Stomach (tissue), 8 donors: ENCODE measurements at regions not wholly inside any gene's neighbourhood (a gene's known extent, or its start where the extent isn't known, plus 50 kb on each side); places are given as distances from the start of the nearest gene placed in this dataset.

ENCODE experiments used
- DNase-seq, 2 donors: peaks; one replicate each; pipeline versions ENCODE4 v3.0.0 to v3.0.0-alpha.2; 2013 to 2019
- H3K27ac ChIP-seq, 5 donors: fragments of 200-600 bp in 4 of 5; sonication (generic) in 4 of 5; one replicate each; pipeline ENCODE4 v1.5.1; 2013 to 2019; ENCODE audit warnings: mild to moderate bottlenecking in 1 of 5, moderate library complexity in 1 of 5
- H3K27me3 ChIP-seq, 3 donors: fragments of 200-600 bp; sonication (generic); one replicate each; pipeline ENCODE4 v1.5.1; 2017 to 2019; ENCODE audit warnings: mixed run types in 1 of 3
- H3K36me3 ChIP-seq, 4 donors: fragments of 200-600 bp; sonication (generic); 1 replicate in 3 of 4; 2 replicates in 1 of 4; pipeline ENCODE4 v1.5.1; 2016 to 2019
- H3K4me1 ChIP-seq, 4 donors: fragments of 200-600 bp; sonication (generic); one replicate each; pipeline ENCODE4 v1.5.1; 2016 to 2019
- H3K4me3 ChIP-seq, 4 donors: fragments of 200-600 bp; sonication (generic) in 3 of 4; one replicate each; pipeline ENCODE4 v1.5.1; 2016 to 2019; ENCODE audit warnings: mild to moderate bottlenecking in 1 of 4
- H3K9me3 ChIP-seq, 4 donors: fragments of 200-600 bp; sonication (generic); one replicate each; pipeline ENCODE4 v1.5.1; 2016 to 2019
- CTCF ChIP-seq, 7 experiments: fragments of 450-650 bp in 4 of 7; fragments of 200-600 bp in 3 of 7; sonication (generic) in 3 of 7; IDR thresholded peaks; one replicate each; pipeline ENCODE4 v1.5.1; 2016 to 2019; ENCODE audit warnings: antibody characterized with exemption in 7 of 7, control low read depth in 2 of 7, mild to moderate bottlenecking in 1 of 7
- EP300 ChIP-seq: sonication (generic); formaldehyde crosslinking; IDR thresholded peaks from one replicate; pipeline ENCODE4 v1.6.1; 2017; ENCODE audit warnings: antibody characterized with exemption
- POLR2A ChIP-seq, 4 donors: fragments of 450-650 bp; IDR thresholded peaks; one replicate each; pipeline ENCODE4 v1.6.1; 2016; ENCODE audit warnings: antibody characterized with exemption in 4 of 4, control low read depth in 2 of 4, mild to moderate bottlenecking in 1 of 4, moderate library complexity in 1 of 4
- POLR2AphosphoS5 ChIP-seq, 3 donors: sonication (generic); formaldehyde crosslinking; IDR thresholded peaks; one replicate each; pipeline ENCODE4 v1.6.1; 2016; ENCODE audit warnings: antibody characterized with exemption in 3 of 3
- WGBS, 5 donors: extraction: QIAGEN DNeasy Blood & Tissue Kit in 3 of 5; methylation state at CpG; one replicate each; pipeline versions ENCODE4 v1.1.5 to v1.1.7; 2013 to 2018; 5-methylcytosine and 5-hydroxymethylcytosine counted together
- intact Hi-C: fragments of 100-400 bp; cut with DNase I; formaldehyde crosslinking; loops from one replicate; pipeline ENCODE4 v1.15.1; 2023; ENCODE audit warnings: low total_unique reads
- donor health status: healthy with polysubstance abuse.
- donor health status: Bipolar disorder and iron deficiency.
- donor health status: healthy.

GRCh38 chr7:49522111-49522510 lies 251.3 kb upstream of the VWC2 start:
- Histone ChIP-seq H3K27me3 (no peaks in the 10 kb centered on the region), H3K27ac (no peak overlapping the region), H3K36me3 (no peaks in the 10 kb centered on the region), H3K4me1 (no peaks in the 10 kb centered on the region), H3K4me3 (no peak overlapping the region), H3K9me3 (peaks cover 0 to 3% (median 0%) of the 10 kb centered on the region in 4 donors)
- WGBS, 5 donors: 28 to 57% (median 46%) methylated on average over 2 of the region's 2 CpGs
- DNase-seq: no peak
- intact Hi-C loops: no loop called here
- TF ChIP-seq POLR2AphosphoS5 (IDR thresholded peaks at IDR 0.05) (no peak), CTCF (IDR thresholded peaks at IDR 0.05) (no peak), EP300 (no peak), POLR2A (IDR thresholded peaks at IDR 0.05) (no peak)

- intact Hi-C loops: no loop called here
Observed at GRCh38 chr7:49523870-49524269, 249.6 kb upstream of the VWC2 start.

GRCh38 chr7:49527182-49527581 lies 246.3 kb upstream of the VWC2 start:
- no peaks in the 10 kb centered on the region for H3K36me3 ChIP-seq
- DNase-seq: no peak
- peaks cover 0 to 5% (median 0%) of the 10 kb centered on the region in 4 donors for H3K9me3 ChIP-seq
- H3K4me1 ChIP-seq: no peaks in the 10 kb centered on the region
- intact Hi-C loops: no loop called here
- H3K4me3 ChIP-seq: no peak overlapping the region
- H3K27me3 ChIP-seq: no peaks in the 10 kb centered on the region
- WGBS, 5 donors: 68 to 86% (median 76%) methylated on average over 1 of the region's 1 CpG
- no peak overlapping the region for H3K27ac ChIP-seq
- TF ChIP-seq POLR2AphosphoS5 (IDR thresholded peaks at IDR 0.05): no peak
- no peak for TF ChIP-seq POLR2A (IDR thresholded peaks at IDR 0.05)
- TF ChIP-seq CTCF (IDR thresholded peaks at IDR 0.05): no peak
- no peak for TF ChIP-seq EP300

More at GRCh38 chr7:49523870-49524269, 249.6 kb upstream of the VWC2 start:
- H3K9me3 ChIP-seq: peaks cover 0 to 3% (median 0%) of the 10 kb centered on the region in 4 donors
- no peaks in the 10 kb centered on the region for H3K27me3 ChIP-seq
- TF ChIP-seq CTCF (IDR thresholded peaks at IDR 0.05): no peak
- no peak for TF ChIP-seq POLR2AphosphoS5 (IDR thresholded peaks at IDR 0.05)
- no peak for TF ChIP-seq POLR2A (IDR thresholded peaks at IDR 0.05)
- no peak overlapping the region for H3K27ac ChIP-seq
- H3K4me1 ChIP-seq: no peaks in the 10 kb centered on the region
- no peak for DNase-seq
- H3K36me3 ChIP-seq: no peaks in the 10 kb centered on the region
- 65 to 73% (median 68%) methylated on average over 1 of the region's 1 CpG for WGBS, 5 donors
- H3K4me3 ChIP-seq: no peak overlapping the region

- no peak for TF ChIP-seq POLR2AphosphoS5 (IDR thresholded peaks at IDR 0.05)
- TF ChIP-seq EP300: no peak
- TF ChIP-seq CTCF (IDR thresholded peaks at IDR 0.05): no peak
- TF ChIP-seq POLR2A (IDR thresholded peaks at IDR 0.05): no peak
- Histone ChIP-seq H3K27ac (no peak overlapping the region), H3K36me3 (no peaks in the 10 kb centered on the region), H3K4me3 (no peak overlapping the region), H3K4me1 (no peaks in the 10 kb centered on the region), H3K9me3 (peaks cover 0 to 12% (median 0%) of the 10 kb centered on the region in 4 donors), H3K27me3 (no peaks in the 10 kb centered on the region)
- intact Hi-C loops: no loop called here
- 0 to 63% (median 21%) methylated on average over 1 of the region's 1 CpG for WGBS, 5 donors
- DNase-seq: no peak
Observed at GRCh38 chr7:49530481-49530880, 243.0 kb upstream of the VWC2 start.
